HL-60 (cell line): ENCODE measurements at regions not wholly inside any gene's neighbourhood (a gene's known extent, or its start where the extent isn't known, plus 50 kb on each side); places are given as distances from the start of the nearest gene placed in this dataset.

Experiments
- CTCF ChIP-seq: IDR thresholded peaks from one replicate; pipeline ENCODE4 v1.5.1; 2011; ENCODE audit warnings: low read length, control low read depth, inconsistent platforms; ENCODE audit not compliant: insufficient read depth
- POLR2AphosphoS5 ChIP-seq: IDR thresholded peaks from 2 replicates; pipeline ENCODE4 v1.6.1; 2012; ENCODE audit warnings: low read depth
- REST ChIP-seq: IDR thresholded peaks from 2 replicates; pipeline ENCODE4 v1.6.1; 2012; ENCODE audit warnings: low read depth; ENCODE audit not compliant: insufficient replicate concordance

- TF ChIP-seq CTCF (no peak), POLR2AphosphoS5 (no peak), REST (no peak)
Observed at GRCh38 chr16:80480664-80481063, 60.1 kb upstream of the DYNLRB2 start.
